PC-3 (cell line): ENCODE measurements at regions not wholly inside any gene's neighbourhood (a gene's known extent, or its start where the extent isn't known, plus 50 kb on each side); places are given as distances from the start of the nearest gene placed in this dataset.

Experiments
- CTCF ChIP-seq: fragments of 300-600 bp; sonication (generic); conservative IDR thresholded peaks from 2 replicates; pipeline ENCODE4 v1.5.1; 2017; ENCODE audit warnings: antibody characterized with exemption, low read depth, mild to moderate bottlenecking, low read length
- EZH2 ChIP-seq: fragments of 300-600 bp; sonication (generic); IDR thresholded peaks from one replicate; pipeline ENCODE4 v1.6.1; 2017; ENCODE audit warnings: antibody characterized with exemption, mild to moderate bottlenecking, low read length; ENCODE audit not compliant: unreplicated experiment
- EZH2phosphoT487 ChIP-seq: fragments of 300-600 bp; sonication (generic); IDR thresholded peaks from 2 replicates; pipeline ENCODE4 v1.6.1; 2018; ENCODE audit warnings: mild to moderate bottlenecking, antibody characterized with exemption, low read length, borderline replicate concordance

- TF ChIP-seq CTCF, result no peak
- TF ChIP-seq EZH2phosphoT487, result no peak
- no peak for TF ChIP-seq EZH2
These were observed 291.4 kb downstream of the YTHDC2 start for GRCh38 chr5:113804943-113805342.
